ENCODE measurements at regions not wholly inside any gene's neighbourhood (a gene's known extent, or its start where the extent isn't known, plus 50 kb on each side); places are given as distances from the start of the nearest gene placed in this dataset.

- DNase-seq (no peak), ATAC-seq (no peak)
- intact Hi-C loops (cut with DNase I, micrococcal nuclease), result no loop called here
Measured at GRCh38 chr1:175870217-175870616, 126.8 kb upstream of the TNR start.

GRCh38 chr1:175866776-175867175, 123.4 kb upstream of the TNR start:
- DNase-seq (no peak), ATAC-seq (no peak)
- intact Hi-C loops (cut with DNase I, micrococcal nuclease), result no loop called here

- no peak for DNase-seq
Measured at GRCh38 chr1:175865041-175865766, 121.8 kb upstream of the TNR start.

GRCh38 chr1:175864625-175865024, 121.2 kb upstream of the TNR start:
- DNase-seq (no peak), ATAC-seq (no peak)
- intact Hi-C loops (cut with DNase I, micrococcal nuclease), result no loop called here

More at GRCh38 chr1:175865041-175865766, 121.8 kb upstream of the TNR start:
- ATAC-seq, result no peak
- intact Hi-C loops (cut with DNase I, micrococcal nuclease), result no loop called here

DNA sequence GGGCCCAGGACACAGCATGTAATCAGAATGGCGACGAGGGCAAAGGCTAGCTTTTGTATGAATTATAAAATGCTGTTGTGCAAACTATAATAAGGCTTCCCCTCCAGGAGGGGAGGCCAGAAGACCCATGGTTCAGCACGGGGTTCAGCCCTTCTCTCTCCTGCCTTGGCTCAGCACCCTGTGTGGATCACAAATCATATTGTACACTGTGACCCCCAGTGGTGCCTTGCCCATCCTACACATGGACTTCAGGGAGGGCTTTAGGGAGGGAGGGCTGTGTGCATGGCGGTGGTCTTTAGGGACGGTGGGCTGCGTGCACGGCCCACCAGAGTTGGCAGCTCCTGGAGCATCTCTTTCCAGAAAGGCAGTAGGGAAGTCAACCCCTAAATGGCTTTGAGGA, 120.8 kb upstream of the TNR start:
- ATAC-seq, result no peak
- intact Hi-C loops (cut with DNase I, micrococcal nuclease), result no loop called here

DNA sequence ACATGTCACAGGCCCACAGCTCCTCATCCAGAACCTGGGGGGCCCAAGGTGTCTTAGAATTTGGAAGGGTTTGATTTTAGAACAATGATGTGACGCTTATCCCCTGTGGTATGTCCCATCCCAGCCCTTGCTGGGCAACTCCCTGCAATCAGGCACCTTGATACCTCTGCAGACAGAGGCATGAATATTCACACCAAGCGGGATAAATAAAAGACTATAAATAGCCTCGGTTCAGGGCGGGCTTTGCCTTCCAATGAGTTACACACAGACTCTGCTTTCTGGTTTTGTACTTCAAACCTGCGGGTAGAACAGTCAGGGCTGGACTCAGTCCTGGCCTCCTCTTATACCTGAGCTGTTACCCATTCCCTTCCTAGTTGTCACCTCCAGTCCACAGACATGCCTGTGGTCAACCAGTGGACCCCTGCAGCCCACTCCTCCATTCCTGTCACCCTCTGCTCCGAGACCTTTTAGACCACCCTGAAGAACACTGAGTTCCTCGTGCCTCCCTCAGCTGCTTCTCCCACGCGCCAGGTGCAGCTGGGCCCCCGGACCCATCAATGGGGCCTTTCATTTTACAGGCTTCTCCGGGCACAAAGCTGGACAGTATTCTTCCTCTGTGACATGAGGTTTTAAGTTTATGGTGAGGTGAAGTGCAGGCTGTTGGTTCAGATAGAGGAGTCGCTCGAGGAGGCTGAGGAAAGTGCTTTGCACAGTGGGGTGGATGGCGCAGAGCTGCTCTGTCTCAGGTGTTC, 120.1 kb upstream of the TNR start:
- ATAC-seq, result peak; percentile 16
- intact Hi-C loops (cut with DNase I, micrococcal nuclease), result no loop called here
- DNase-seq, result no peak

More for the DNA sequence above, 120.8 kb upstream of the TNR start:
- DNase-seq, result no peak

DNA sequence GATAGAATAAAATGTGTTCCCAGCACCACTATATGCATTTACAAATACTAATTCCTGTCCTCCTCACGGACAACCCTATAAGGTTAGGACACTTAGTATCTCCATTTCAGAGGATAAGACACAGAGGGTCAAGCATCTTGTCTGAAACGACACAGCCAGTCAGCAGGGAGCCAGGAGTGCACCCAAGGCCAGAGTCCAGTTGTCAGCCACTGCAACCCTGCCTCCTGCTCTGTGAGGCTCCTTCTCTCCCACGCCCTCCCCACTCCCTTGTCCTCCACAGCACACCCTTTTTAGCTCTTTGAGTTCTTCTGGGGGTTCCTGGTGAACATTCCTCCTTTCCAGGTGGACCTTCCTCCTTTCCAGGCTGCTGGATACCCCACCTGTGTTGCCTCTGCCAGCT, 119.0 kb upstream of the TNR start:
- ATAC-seq (peak; percentile 93), DNase-seq (peak in 1 of 2 donors; percentile 44)
- intact Hi-C loops (cut with DNase I, micrococcal nuclease), result no loop called here

GRCh38 chr1:175861626-175862367, 118.4 kb upstream of the TNR start:
- DNase-seq, result peak in 1 of 2 donors; percentile 33
- ATAC-seq, result peak; percentile 85
- intact Hi-C loops (cut with DNase I, micrococcal nuclease), result no loop called here

DNA sequence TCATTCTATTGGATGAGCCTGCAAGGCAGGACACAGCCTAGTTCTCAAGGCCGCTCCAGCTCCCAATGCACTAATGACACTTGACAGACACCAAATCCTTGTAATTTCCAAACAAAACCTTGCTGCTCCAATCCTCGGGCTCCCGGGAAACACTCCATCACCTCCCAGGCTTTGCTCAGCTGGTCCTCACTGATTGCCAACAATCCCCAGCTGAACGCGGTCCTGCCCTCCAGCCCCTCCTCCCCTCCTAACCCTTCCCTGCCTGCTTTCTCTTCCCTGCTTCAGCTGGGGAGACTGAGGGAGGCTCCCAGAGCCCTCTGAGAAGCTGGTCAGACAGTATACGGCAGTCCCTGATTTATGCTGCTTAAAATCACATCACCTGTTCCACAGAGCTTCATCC, 114.4 kb upstream of the TNR start:
- DNase-seq, result no peak
- intact Hi-C loops (cut with DNase I, micrococcal nuclease), result no loop called here
- no peak for ATAC-seq

- intact Hi-C loops (cut with DNase I, micrococcal nuclease), result no loop called here
- DNase-seq (no peak), ATAC-seq (no peak)
Measured at GRCh38 chr1:175853681-175854080, 110.3 kb upstream of the TNR start.

DNA sequence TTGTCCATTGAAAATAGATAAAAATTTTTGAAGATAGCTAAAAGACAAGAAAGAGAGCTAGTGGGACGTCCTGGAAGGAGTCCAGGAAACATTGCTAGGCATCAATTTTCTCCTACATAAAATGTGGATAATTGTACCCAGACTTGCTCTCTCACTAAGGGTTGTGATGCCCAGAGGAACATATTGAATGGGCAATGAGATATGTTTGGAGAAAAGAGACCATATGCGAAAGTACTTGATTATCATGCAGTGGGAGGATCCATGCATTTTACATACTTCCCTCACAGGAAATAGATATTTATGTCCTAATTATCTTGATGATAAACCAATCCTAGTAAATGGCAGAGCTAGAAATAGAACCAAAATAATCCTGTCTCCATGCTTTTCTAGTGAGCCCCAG, 108.4 kb upstream of the TNR start:
- no peak for DNase-seq
- no peak for ATAC-seq
- intact Hi-C loops (cut with DNase I, micrococcal nuclease), result no loop called here

- intact Hi-C loops (cut with DNase I, micrococcal nuclease), result no loop called here
- ATAC-seq (no peak), DNase-seq (no peak)
Measured at GRCh38 chr1:175848329-175848728, 104.9 kb upstream of the TNR start.

DNA sequence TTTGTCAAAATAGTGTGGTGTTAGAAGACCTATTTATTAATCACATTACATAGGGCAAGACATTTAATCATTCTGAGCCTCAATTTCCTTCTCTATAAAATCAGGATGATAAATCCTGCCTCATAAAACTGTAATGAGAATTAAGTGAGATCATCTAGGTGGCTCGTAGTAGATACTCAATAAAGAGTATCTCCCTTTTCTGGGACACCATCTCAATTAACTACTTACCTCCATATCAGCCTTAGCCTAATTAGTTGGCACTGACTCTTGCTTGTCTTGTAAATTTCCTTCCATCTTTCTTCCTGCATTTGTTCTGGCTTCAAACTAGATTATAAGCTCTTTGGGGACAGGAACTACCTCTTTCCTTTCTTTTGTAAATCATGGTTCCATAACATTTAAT, 102.6 kb upstream of the TNR start:
- ATAC-seq, result no peak
- DNase-seq, result no peak
- intact Hi-C loops (cut with DNase I, micrococcal nuclease), result no loop called here

- ATAC-seq, result peak; percentile 36
- intact Hi-C loops (cut with DNase I, micrococcal nuclease), result no loop called here
- no peak for DNase-seq
Measured at GRCh38 chr1:175845338-175845737, 101.9 kb upstream of the TNR start.

DNA sequence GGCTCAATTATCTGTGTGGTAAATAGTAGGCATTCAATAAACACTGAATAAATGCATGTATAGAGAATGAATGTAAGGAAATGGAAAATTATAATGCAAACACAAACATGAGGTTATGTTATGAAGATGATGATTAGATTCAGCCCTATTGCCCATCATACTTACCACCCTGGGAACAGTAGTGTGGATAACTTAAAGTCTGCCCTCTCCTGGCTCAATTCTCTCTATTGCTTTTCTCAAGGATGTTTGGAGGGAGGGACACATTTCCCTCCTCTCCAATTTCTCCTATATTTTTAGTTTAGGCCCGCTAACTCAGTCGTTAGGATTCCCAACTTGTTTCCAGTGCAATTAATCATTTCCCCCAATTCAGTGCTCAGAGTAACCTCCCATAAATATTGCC, 101.5 kb upstream of the TNR start:
- DNase-seq, result no peak
- ATAC-seq, result no peak
- intact Hi-C loops (cut with DNase I, micrococcal nuclease), result no loop called here

- intact Hi-C loops (cut with DNase I, micrococcal nuclease), result no loop called here
- ATAC-seq, result no peak
Measured at GRCh38 chr1:175842550-175842949, 99.2 kb upstream of the TNR start.

DNA sequence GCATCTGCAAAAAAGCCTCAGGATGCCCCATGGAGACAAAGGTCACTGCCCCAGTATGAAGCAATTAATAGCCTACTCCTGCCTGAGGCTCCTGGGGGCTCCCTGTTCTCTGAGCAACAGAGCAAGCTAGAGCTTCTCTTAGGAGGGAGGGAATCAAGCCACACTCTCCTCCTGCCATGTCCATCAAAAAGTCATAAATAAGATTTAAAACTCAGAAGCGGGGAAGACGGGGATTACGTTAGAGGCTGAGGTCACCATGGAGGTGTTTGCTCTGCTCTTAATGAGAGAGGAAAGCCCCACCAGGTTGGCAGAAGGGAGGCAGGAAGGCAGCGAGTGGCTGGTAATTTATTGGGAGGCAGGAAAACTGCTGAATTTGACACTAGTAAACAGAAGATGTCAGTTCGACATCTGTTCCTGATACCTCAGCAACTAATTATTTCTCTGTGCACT, 98.4 kb upstream of the TNR start:
- no peak for DNase-seq

More at GRCh38 chr1:175842550-175842949, 99.2 kb upstream of the TNR start:
- no peak for DNase-seq

DNA sequence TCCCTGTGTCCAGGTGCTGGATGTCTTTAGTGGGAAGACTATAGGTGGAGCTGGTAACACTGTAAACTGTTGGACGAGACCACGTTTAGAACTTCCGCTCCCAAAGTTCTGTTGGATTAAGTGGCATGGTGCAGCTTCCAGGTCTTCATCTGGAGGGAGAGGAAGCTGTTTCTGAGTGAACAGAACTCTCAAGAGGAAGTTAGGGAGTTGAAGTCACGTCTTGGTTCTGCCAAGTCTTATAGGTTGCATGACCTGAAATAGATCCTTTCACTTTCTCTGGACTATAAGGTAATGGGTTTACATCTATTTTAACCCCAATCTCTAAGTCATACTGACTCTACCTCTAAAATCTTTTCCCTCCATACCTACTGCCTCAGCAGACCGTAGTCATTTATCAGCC, 97.4 kb upstream of the TNR start:
- ATAC-seq, result peak; percentile 49

More for the DNA sequence above, 98.4 kb upstream of the TNR start:
- ATAC-seq, result no peak
- intact Hi-C loops (cut with DNase I, micrococcal nuclease), result no loop called here

DNA sequence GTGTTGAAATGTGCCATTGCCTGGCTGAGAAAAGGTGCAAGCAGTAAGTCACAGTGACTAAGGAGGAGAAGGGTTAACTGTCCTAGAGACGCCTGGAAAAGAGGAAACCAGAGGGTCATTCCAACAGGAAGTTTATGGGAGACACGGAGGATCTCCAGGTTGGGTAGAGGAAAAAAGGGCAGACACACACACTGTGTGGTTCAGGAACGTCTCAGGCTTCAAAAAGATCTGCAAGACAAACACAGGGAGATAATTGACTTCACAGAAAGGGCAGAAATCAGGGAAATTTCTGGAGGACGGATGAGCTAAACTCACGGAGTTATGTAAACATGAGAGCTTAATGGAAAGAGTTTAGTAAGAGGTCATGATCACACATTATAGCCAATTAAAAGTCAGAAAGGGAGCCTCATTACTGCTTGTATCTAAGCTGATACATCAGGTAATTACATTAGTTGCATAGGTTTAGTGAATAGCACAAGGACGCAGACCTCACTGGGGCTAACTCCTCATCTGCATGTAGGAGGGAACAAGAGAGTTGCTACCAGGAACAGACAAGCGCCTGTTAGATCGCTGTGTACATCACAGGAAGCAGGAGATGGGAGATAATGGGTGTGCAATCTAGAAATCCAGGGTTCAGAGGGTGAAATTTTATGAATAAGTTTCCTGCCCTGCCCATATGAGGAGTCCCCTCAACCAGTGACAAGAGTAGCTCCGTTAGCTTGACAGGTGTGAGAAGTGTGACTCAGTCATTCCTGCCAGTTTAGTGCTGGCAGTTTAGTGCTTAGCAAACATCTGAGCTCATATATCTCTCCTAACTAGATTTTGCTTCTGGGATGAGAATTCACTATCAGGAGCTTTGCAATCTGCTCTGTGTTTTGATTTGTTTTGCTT, 96.6 kb upstream of the TNR start:
- peak; percentile 96 for ATAC-seq
- intact Hi-C loops (cut with DNase I, micrococcal nuclease), result no loop called here
- DNase-seq, result peak; percentile 19 to 52

More for the DNA sequence above, 97.4 kb upstream of the TNR start:
- intact Hi-C loops (cut with DNase I, micrococcal nuclease), result no loop called here
- no peak for DNase-seq
